ENCODE measurements at regions not wholly inside any gene's neighbourhood (a gene's known extent, or its start where the extent isn't known, plus 50 kb on each side); places are given as distances from the start of the nearest gene placed in this dataset.

DNA sequence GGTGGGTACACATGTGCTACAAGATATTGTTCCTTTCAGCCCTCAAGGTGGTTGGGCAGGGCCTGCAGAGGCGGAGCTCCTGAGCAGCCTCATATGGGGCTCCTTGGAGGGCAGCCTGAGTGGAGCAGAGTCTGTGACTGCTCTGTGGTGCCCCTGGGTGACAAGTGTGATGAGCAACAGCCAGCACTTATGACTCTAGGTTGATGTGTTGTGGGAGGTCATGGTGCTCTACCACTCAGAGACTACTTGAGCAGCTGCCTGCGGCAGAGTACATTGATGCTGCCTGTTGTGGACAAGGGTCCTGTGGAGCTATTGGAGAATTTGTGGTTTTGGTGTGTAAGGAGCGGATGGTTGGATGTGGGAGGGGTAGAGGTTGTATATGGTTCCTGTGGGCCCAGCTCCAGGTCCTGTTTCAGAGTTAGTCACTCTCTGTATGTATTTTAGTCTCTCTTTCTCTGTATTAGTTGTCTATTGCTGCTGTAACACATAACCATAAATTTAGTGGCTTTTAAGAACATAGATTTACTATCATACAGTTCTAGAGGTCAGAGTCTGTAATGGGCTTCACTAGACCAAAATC is 141.3 kb downstream of the SREK1 start:
- Histone ChIP-seq H3K27ac (ENCODE audit: low read depth, low read length) (no peak overlapping the region), H3K4me2 (ENCODE audit: low read length) (no peak overlapping the region), H3K36me3 (ENCODE audit: control insufficient read depth in 1 of 2, insufficient read depth in 2 of 2, low read length in 2 of 2) (no peaks in the 10 kb centered on the region), H3K9ac (ENCODE audit: low read length) (no peak overlapping the region), H3K9me2 (ENCODE audit: insufficient read depth) (no peaks in the 10 kb centered on the region; the same call in 1 of the 2 replicates), H3K79me2 (ENCODE audit: insufficient read depth, low read length) (no peaks in the 10 kb centered on the region), H3K27me3 (ENCODE audit: insufficient read depth, low read length) (no peaks in the 10 kb centered on the region), H3K4me3 (replicated peaks in 1 of 2; ENCODE audit: low read depth in 1 of 2, low read length in 2 of 2) (no peak overlapping the region), H4K20me1 (ENCODE audit: insufficient read depth) (no peaks in the 10 kb centered on the region), H3K9me3 (ENCODE audit: control insufficient read depth in 1 of 2, insufficient read depth in 1 of 2, low read depth in 1 of 2, low read length in 2 of 2) (no peaks in the 10 kb centered on the region), H3K4me1 (ENCODE audit: control insufficient read depth in 1 of 2, insufficient read depth in 2 of 2, low read length in 2 of 2) (no peaks in the 10 kb centered on the region), H2AFZ (ENCODE audit: low read depth, low read length, poor library complexity, severe bottlenecking) (no peak overlapping the region)
- CTCF ChIA-PET = interaction anchor here (1.0 kb wide), 1 partner anchor 20 kb away, joined by 4 read pairs; no protein-coding TSS in a partner anchor
- RAD21 ChIA-PET (ENCODE audit: low non-redundant PET in 1 of 2, low total read pairs in 2 of 2, uncharacterized antibody in 2 of 2, unreplicated experiment in 2 of 2) = no interaction called here
- TF ChIP-seq, protein P1, sequence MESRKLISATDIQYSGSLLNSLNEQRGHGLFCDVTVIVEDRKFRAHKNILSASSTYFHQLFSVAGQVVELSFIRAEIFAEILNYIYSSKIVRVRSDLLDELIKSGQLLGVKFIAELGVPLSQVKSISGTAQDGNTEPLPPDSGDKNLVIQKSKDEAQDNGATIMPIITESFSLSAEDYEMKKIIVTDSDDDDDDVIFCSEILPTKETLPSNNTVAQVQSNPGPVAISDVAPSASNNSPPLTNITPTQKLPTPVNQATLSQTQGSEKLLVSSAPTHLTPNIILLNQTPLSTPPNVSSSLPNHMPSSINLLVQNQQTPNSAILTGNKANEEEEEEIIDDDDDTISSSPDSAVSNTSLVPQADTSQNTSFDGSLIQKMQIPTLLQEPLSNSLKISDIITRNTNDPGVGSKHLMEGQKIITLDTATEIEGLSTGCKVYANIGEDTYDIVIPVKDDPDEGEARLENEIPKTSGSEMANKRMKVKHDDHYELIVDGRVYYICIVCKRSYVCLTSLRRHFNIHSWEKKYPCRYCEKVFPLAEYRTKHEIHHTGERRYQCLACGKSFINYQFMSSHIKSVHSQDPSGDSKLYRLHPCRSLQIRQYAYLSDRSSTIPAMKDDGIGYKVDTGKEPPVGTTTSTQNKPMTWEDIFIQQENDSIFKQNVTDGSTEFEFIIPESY (IDR thresholded peaks at IDR 0.05; ENCODE audit: extremely low read depth, insufficient replicate concordance, low read length) = no peak
- TF ChIP-seq CEBPB (IDR thresholded peaks at IDR 0.05; ENCODE audit: low read depth) (no peak), ELF1 (IDR thresholded peaks at IDR 0.05; ENCODE audit: borderline replicate concordance, low read depth) (no peak), TCF7L2 (IDR thresholded peaks at IDR 0.05; ENCODE audit: borderline replicate concordance, extremely low read depth, insufficient read depth, insufficient read length) (no peak), SIN3A (IDR thresholded peaks at IDR 0.05; ENCODE audit: low read depth) (no peak), POLR2AphosphoS5 (IDR thresholded peaks at IDR 0.05; ENCODE audit: low read depth, low read length) (no peak), SRF (IDR thresholded peaks at IDR 0.05; ENCODE audit: low read depth) (no peak), EZH2 (IDR thresholded peaks at IDR 0.05) (no peak), YY1 (IDR thresholded peaks at IDR 0.05; ENCODE audit: extremely low read depth, insufficient replicate concordance, low read depth, low read length) (no peak), CBX3 (IDR thresholded peaks at IDR 0.05; ENCODE audit: low read depth) (no peak), JUND (IDR thresholded peaks at IDR 0.05) (no peak), FOSL1 (IDR thresholded peaks at IDR 0.05; ENCODE audit: low read depth) (no peak), EZH2phosphoT487 (IDR thresholded peaks at IDR 0.05; ENCODE audit: borderline replicate concordance) (no peak), POLR2A (IDR thresholded peaks at IDR 0.05; ENCODE audit: borderline replicate concordance, extremely low read depth, insufficient read depth, insufficient read length) (no peak)
- TF ChIP-seq, protein P2, sequence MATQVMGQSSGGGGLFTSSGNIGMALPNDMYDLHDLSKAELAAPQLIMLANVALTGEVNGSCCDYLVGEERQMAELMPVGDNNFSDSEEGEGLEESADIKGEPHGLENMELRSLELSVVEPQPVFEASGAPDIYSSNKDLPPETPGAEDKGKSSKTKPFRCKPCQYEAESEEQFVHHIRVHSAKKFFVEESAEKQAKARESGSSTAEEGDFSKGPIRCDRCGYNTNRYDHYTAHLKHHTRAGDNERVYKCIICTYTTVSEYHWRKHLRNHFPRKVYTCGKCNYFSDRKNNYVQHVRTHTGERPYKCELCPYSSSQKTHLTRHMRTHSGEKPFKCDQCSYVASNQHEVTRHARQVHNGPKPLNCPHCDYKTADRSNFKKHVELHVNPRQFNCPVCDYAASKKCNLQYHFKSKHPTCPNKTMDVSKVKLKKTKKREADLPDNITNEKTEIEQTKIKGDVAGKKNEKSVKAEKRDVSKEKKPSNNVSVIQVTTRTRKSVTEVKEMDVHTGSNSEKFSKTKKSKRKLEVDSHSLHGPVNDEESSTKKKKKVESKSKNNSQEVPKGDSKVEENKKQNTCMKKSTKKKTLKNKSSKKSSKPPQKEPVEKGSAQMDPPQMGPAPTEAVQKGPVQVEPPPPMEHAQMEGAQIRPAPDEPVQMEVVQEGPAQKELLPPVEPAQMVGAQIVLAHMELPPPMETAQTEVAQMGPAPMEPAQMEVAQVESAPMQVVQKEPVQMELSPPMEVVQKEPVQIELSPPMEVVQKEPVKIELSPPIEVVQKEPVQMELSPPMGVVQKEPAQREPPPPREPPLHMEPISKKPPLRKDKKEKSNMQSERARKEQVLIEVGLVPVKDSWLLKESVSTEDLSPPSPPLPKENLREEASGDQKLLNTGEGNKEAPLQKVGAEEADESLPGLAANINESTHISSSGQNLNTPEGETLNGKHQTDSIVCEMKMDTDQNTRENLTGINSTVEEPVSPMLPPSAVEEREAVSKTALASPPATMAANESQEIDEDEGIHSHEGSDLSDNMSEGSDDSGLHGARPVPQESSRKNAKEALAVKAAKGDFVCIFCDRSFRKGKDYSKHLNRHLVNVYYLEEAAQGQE (IDR thresholded peaks at IDR 0.05; ENCODE audit: low read depth) = no peak
- TF ChIP-seq, protein P3, sequence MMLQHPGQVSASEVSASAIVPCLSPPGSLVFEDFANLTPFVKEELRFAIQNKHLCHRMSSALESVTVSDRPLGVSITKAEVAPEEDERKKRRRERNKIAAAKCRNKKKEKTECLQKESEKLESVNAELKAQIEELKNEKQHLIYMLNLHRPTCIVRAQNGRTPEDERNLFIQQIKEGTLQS (IDR thresholded peaks at IDR 0.05) = no peak
- TF ChIP-seq, protein P4, sequence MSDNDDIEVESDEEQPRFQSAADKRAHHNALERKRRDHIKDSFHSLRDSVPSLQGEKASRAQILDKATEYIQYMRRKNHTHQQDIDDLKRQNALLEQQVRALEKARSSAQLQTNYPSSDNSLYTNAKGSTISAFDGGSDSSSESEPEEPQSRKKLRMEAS (IDR thresholded peaks at IDR 0.05) = no peak
- no peak for DNase-seq (ENCODE audit: low read depth, low spot score)
- intact Hi-C loops (cut with micrococcal nuclease) = no loop called here
- no peak for ATAC-seq
- POLR2A ChIA-PET = no interaction called here
- BruUV-seq (replicated peaks) = no TSS peak
